ENCODE measurements at regions not wholly inside any gene's neighbourhood (a gene's known extent, or its start where the extent isn't known, plus 50 kb on each side); places are given as distances from the start of the nearest gene placed in this dataset.

DNA sequence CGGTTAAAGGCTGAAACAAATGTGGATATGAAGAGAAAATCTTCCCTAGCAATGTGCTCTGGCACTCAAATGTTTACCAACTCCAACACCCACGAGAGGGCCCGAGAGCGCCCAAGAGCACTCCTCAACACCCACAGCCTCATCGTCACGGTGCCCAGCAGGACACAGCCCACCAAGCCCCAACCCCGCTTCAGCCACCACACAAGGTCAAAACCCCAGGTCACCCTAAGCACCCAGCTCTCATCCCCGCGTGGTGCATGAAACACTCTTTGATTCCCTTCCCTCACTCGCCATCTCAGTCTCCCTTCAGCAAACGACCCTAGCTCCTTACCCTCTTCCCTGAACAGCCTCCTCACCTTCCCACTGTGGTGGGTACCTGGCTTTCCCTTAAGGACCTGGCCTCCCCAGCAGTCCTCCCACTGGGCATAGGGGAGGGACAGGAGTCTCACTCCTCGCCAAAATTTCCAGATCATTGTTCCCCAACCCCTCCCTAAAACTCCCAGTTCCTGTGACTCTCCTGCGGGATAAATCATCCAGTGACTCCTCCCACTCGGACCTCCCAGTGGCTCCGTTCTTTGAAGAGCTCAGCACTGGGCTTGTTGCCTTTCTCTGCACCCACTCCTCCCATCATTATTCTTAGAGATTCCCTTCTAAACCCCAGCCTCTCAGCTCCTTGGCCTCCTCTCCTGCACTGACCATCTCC, 170.4 kb upstream of the SYT6 start:
- no peaks in the 10 kb centered on the region for H3K36me3 ChIP-seq

DNA sequence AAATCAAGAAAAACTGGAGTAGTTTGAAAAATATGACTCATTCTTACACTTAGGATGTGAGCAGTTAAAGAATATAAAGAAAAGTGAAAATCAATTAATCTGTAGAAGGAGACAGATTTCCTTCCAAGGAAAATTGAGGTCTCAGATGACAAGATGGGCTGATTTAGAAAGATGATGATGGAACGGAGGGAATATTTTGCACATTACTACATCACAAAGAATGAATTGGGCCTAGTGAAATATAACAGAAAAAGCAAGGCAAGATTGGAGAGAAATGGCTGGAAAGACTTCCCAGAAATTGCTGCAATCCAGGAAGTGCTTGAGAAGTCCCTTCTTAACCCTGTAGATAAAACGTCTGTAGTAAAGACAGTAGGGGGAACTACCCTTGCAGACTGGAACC, 169.1 kb upstream of the SYT6 start:
- H3K9me3 ChIP-seq: no peaks in the 10 kb centered on the region
- intact Hi-C loops (cut with DNase I): no loop called here
- WGBS, 2 donors: 59 to 66% methylated on average over 2 of the region's 2 CpGs

More for the DNA sequence above, 170.4 kb upstream of the SYT6 start:
- intact Hi-C loops (cut with DNase I): no loop called here
- Histone ChIP-seq H3K27me3 (peaks cover 0 to 9% (median 0%) of the 10 kb centered on the region in 4 donors), H3K9me3 (no peaks in the 10 kb centered on the region), H3K4me1 (no peaks in the 10 kb centered on the region), H3K4me3 (no peak overlapping the region), H3K27ac (no peak overlapping the region)
- TF ChIP-seq, protein P1, sequence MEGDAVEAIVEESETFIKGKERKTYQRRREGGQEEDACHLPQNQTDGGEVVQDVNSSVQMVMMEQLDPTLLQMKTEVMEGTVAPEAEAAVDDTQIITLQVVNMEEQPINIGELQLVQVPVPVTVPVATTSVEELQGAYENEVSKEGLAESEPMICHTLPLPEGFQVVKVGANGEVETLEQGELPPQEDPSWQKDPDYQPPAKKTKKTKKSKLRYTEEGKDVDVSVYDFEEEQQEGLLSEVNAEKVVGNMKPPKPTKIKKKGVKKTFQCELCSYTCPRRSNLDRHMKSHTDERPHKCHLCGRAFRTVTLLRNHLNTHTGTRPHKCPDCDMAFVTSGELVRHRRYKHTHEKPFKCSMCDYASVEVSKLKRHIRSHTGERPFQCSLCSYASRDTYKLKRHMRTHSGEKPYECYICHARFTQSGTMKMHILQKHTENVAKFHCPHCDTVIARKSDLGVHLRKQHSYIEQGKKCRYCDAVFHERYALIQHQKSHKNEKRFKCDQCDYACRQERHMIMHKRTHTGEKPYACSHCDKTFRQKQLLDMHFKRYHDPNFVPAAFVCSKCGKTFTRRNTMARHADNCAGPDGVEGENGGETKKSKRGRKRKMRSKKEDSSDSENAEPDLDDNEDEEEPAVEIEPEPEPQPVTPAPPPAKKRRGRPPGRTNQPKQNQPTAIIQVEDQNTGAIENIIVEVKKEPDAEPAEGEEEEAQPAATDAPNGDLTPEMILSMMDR (IDR thresholded peaks at IDR 0.05): no peak
- no peak for TF ChIP-seq POLR2A (IDR thresholded peaks at IDR 0.05)
- 64 to 75% methylated on average over 15 of the region's 15 CpGs for WGBS, 2 donors
- DNase-seq: no peak

DNA sequence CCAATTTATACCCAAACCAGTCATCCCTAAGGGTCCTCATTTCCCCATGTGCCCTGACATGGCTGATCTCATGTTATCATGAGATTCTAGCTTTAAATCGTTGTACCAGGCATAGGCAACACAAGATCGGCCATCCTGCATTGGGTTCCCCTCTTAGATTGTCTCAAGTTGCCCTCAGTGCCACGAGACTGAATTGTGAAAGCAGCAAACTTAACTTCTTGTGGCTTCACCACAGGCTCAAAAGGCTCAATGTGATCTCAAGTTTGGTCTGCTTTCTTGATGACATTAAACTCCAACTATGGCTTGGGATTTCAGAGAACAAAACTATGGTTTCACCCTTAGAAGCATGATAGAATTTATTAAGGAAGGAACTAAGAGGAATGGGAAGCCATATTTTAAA, 168.5 kb upstream of the SYT6 start:
- Histone ChIP-seq H3K27me3 (no peaks in the 10 kb centered on the region), H3K4me1 (no peaks in the 10 kb centered on the region), H3K9me3 (no peaks in the 10 kb centered on the region), H3K4me3 (no peak overlapping the region), H3K27ac (no peak overlapping the region), H3K36me3 (no peaks in the 10 kb centered on the region)
- 84 to 100% methylated on average over 2 to 3 of the region's 3 CpGs for WGBS, 2 donors
- intact Hi-C loops (cut with DNase I): no loop called here
- no peak for DNase-seq
- TF ChIP-seq POLR2A (IDR thresholded peaks at IDR 0.05): no peak
- TF ChIP-seq, protein P1 (IDR thresholded peaks at IDR 0.05): no peak

More for the DNA sequence above, 169.1 kb upstream of the SYT6 start:
- TF ChIP-seq, protein P1 (IDR thresholded peaks at IDR 0.05): no peak
- TF ChIP-seq POLR2A (IDR thresholded peaks at IDR 0.05): no peak
- Histone ChIP-seq H3K36me3 (no peaks in the 10 kb centered on the region), H3K27ac (no peak overlapping the region), H3K4me1 (no peaks in the 10 kb centered on the region), H3K4me3 (no peak overlapping the region), H3K27me3 (no peaks in the 10 kb centered on the region)
- DNase-seq: no peak

DNA sequence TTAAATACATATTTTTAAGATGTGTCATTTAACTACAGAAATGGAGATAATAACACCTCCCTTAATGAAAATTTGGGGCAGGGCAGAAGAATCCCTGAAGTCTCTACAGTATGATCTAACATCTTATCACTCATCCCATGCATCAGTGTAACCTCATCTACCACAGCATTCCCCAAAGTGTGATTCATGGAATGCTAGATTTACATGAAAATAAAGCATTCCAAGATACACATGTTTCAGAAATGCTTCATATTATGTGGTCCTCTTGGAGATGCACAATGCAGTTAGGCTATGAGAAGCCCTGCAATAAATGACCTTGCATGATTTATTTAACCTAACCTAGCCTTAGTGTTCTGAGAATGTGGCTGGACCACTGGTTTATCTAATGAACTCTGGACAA, 166.9 kb upstream of the SYT6 start:
- Histone ChIP-seq H3K9me3 (no peaks in the 10 kb centered on the region), H3K4me3 (no peak overlapping the region), H3K27me3 (no peaks in the 10 kb centered on the region), H3K4me1 (no peaks in the 10 kb centered on the region), H3K36me3 (no peaks in the 10 kb centered on the region), H3K27ac (no peak overlapping the region)
- TF ChIP-seq POLR2A (IDR thresholded peaks at IDR 0.05): no peak
- TF ChIP-seq, protein P1 (IDR thresholded peaks at IDR 0.05): no peak
- intact Hi-C loops (cut with DNase I): no loop called here
- no peak for DNase-seq

DNA sequence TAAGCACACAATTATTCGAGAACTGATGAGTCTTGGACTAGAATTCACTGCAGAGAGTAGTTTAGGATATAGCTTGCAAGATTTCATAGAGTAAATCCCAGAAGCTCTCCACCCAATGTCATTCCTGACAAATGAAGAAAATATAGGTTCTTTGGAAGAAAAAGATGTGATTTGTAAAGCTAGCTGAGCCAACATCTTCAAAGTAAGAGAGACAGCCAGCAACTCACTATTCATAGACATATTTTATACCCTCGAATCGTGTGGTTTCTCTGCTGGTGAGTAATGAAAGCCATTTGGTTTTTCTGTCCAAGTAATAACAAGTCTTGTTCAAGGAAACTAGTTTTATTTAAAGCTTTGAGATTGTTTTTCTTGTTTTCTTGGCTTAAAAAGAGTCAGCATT, 165.7 kb upstream of the SYT6 start:
- 20 to 38% methylated on average over 3 of the region's 3 CpGs for WGBS, 2 donors
- intact Hi-C loops (cut with DNase I): no loop called here
- Histone ChIP-seq H3K9me3 (no peaks in the 10 kb centered on the region), H3K36me3 (no peaks in the 10 kb centered on the region), H3K27me3 (no peaks in the 10 kb centered on the region), H3K27ac (no peak overlapping the region), H3K4me3 (no peak overlapping the region), H3K4me1 (no peaks in the 10 kb centered on the region)
- TF ChIP-seq POLR2A (IDR thresholded peaks at IDR 0.05): no peak
- TF ChIP-seq, protein P1 (IDR thresholded peaks at IDR 0.05): no peak
- no peak for DNase-seq

Measured in esophagus squamous epithelium (tissue), 5 donors.